ENCODE measurements at regions not wholly inside any gene's neighbourhood (a gene's known extent, or its start where the extent isn't known, plus 50 kb on each side); places are given as distances from the start of the nearest gene placed in this dataset.

DNA sequence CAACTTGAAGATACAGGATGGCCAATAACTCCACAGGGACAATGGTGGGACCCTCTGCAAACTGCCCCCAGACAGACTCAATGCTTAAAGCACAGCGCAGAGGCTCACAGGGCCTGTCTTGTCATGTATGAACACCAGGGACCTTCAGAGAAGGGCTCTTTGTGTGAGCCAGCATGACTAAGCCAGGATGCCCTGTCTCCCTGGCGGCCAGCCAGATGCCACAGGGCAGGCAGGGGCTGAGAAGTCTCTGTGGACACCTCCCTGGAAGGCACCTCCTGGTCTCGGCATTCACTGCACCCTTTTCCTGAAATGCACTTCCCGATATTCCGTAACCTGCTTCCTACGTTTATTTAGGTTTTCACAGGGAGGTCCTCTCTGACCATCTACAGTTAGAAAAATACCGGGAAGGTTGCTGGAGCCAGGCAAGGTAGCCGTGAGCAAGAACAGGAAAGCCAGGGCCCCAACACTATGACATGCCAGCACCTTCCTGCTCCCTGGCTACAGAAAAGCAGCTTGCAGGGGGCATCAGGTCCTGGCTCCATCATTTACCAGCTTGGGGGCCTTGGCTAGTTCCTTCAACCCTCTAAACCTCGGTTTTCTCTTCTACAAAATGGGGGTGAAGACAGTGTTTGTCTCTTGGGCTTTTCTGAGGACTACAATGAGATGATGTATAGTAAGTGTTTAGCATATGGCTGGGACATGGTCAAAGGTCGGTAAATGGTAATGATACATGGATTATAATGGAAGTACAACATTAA, 65.0 kb downstream of the PITPNM2 start:
- no peaks in the 10 kb centered on the region for H3K27me3 Mint-ChIP-seq
- no peaks in the 10 kb centered on the region for H3K36me3 Mint-ChIP-seq
- no peak overlapping the region for H3K27ac Mint-ChIP-seq
- H3K9me3 Mint-ChIP-seq, result no peaks in the 10 kb centered on the region
- H3K4me1 Mint-ChIP-seq, result peaks cover 11% of the 10 kb centered on the region
- no peak for DNase-seq
- CTCF ChIA-PET, result no interaction called here
- H3K4me3 Mint-ChIP-seq, result no peak overlapping the region

DNA sequence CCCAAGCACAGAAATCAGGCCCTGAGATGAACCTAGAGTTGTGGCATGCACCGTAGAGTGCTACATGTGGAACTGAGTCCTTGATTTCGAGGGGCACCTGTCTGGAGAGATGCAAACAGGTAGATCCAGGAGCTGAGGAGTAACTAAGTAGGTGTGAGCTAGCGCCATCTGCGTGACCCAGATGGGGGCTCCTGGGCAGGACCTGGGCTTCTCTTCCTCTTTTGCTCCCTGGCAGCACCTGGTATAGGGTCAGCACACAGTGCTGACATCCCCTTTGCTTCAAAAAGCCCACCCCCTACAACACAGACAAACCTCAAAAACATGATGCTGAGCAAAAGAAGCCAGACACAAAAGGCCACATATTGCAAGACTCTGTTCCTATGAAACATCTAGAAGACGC, 65.8 kb downstream of the PITPNM2 start:
- CTCF ChIA-PET, result no interaction called here
- H3K4me1 Mint-ChIP-seq, result peaks cover 11% of the 10 kb centered on the region
- no peak for DNase-seq
- no peaks in the 10 kb centered on the region for H3K27me3 Mint-ChIP-seq
- H3K4me3 Mint-ChIP-seq, result no peak overlapping the region
- H3K9me3 Mint-ChIP-seq, result no peaks in the 10 kb centered on the region
- H3K27ac Mint-ChIP-seq, result no peak overlapping the region
- no peaks in the 10 kb centered on the region for H3K36me3 Mint-ChIP-seq

DNA sequence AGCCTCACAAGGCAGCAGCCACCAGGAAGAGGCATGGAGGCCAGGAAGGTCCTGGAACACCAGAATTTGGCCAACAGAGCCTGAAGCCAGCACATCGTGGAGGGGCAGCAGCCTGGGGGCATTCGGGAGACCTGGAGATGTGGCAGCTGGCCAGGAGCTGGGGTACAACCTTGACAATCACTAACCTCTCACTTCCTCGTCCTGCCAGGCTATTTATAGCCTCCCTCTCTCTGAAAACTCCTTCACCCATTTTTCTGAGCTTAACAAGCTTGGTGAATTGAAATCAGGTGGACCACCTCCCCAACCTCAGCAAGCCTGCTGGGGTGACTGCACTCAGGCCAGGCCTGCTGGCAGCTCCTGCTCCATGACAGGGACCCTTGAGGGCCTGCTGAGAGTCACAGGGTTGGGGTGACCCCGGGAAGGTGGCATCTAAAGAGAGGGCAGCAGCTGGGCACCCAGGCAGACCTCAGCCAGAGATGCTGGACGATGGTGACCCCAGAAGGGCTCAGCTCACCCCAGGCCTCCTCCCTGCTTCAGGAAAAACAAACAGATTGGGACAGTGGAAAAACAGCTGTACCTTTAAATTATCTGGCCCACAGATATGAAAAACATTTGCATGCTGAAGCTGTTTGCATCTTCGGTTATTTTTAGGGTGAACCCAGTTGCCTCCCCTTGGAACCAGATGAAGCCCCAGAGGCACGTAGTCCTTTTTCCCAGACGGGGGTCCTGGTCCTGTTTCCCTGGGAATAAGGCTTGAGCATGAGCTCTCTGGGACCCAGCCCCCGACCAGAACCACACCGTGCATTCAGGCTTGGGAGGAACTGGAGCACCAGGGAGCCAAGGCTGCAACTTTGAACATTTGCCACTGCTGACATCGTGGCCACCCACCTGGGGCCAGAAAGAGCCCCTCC, 67.0 kb downstream of the PITPNM2 start:
- DNase-seq, result no peak
- Mint-ChIP-seq H3K4me1 (peaks cover 8% of the 10 kb centered on the region), H3K4me3 (no peak overlapping the region), H3K27ac (no peak overlapping the region), H3K36me3 (no peaks in the 10 kb centered on the region), H3K27me3 (no peaks in the 10 kb centered on the region), H3K9me3 (no peaks in the 10 kb centered on the region)
- CTCF ChIA-PET, result interaction anchor here (0.9 kb wide), 1 partner anchor 9 kb away, joined by 3 read pairs; no protein-coding TSS in a partner anchor

DNA sequence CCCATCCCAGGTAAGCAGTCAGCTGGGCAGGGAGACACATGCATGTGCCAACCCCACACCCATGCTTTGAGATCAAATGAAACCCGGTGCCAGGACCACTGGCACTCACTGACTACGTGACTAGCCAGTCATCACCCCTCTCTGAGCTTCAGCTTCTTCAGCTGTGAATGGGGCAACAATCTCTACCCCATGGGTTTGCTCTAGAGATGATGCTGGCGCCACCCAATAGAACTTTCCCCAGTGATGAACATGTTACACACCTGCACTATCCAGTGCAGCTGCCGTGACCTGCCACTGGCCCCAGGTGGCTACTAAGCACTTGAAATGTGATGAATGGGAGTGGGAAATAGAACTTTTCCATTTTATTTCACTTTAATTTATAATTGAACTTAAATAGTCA, 70.3 kb downstream of the PITPNM2 start:
- no peak for DNase-seq
- Mint-ChIP-seq H3K36me3 (peaks cover 2% of the 10 kb centered on the region), H3K4me1 (peaks cover 29% of the 10 kb centered on the region), H3K9me3 (no peaks in the 10 kb centered on the region), H3K4me3 (no peak overlapping the region), H3K27ac (no peak overlapping the region), H3K27me3 (no peaks in the 10 kb centered on the region)
- CTCF ChIA-PET, result no interaction called here

DNA sequence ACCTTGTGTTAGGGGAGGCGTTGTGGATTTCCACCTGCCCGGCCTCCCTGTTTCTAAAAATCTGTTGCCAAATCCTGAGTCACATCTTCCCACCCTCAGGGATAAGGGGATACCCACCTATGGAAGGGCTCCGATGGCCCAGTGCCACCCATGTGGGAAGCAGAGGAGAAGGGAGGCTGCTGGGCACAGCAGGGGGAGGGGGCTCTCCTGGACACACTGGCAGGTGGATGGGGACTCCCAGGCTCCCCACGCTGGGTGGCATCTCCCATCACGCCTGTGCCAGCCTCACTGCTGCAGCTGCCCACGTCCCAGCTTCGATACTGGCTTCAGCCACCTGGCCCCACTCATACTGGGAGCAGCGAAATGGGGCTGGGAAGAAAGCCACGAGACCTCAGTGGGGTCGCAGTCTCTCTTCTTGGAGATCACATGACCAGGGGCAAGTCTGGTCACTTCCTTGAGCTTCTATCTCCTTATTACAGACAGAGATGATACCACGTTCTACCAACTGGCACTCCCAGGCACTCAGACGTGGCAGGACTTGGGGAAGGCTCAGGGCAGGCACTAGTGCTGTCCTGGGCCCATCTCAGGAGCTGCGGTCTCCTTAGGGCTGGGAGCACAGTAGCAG, 72.2 kb downstream of the PITPNM2 start:
- H3K36me3 Mint-ChIP-seq, result peaks cover 4% of the 10 kb centered on the region
- H3K27ac Mint-ChIP-seq, result peak overlapping the region; percentile 34
- peaks cover 48% of the 10 kb centered on the region for H3K4me1 Mint-ChIP-seq
- H3K4me3 Mint-ChIP-seq, result no peak overlapping the region
- no peaks in the 10 kb centered on the region for H3K27me3 Mint-ChIP-seq
- CTCF ChIA-PET, result interaction anchor here (5.7 kb wide), 1 partner anchor 34 kb away, joined by 78 read pairs; no protein-coding TSS in a partner anchor
- no peaks in the 10 kb centered on the region for H3K9me3 Mint-ChIP-seq
- no peak for DNase-seq

DNA sequence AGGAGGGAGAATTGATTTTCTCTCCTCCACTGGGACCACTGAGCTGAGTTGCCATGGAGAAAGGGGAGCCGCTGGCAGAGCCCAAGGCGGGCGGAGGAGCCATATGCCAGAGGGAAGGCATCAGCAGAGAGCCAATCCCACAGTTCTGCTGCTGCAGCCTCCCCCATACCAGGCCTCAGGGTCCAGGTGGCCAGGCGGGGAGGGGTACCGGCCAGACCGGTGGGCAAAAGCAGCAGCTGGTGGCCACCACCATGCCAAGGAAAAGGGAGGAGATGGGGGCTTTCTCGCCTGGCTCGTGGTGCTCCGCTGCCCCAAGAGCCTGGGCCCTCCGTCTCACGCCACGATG, 72.8 kb downstream of the PITPNM2 start:
- no peak for DNase-seq
- no peak overlapping the region for H3K4me3 Mint-ChIP-seq
- H3K27ac Mint-ChIP-seq, result no peak overlapping the region
- CTCF ChIA-PET, result interaction anchor here (1.6 to 5.7 kb wide), 2 partner anchors 33 to 57 kb away, joined by 3 to 78 read pairs; no protein-coding TSS in a partner anchor
- H3K9me3 Mint-ChIP-seq, result no peaks in the 10 kb centered on the region
- peaks cover 4% of the 10 kb centered on the region for H3K36me3 Mint-ChIP-seq
- H3K4me1 Mint-ChIP-seq, result peaks cover 50% of the 10 kb centered on the region
- no peaks in the 10 kb centered on the region for H3K27me3 Mint-ChIP-seq

DNA sequence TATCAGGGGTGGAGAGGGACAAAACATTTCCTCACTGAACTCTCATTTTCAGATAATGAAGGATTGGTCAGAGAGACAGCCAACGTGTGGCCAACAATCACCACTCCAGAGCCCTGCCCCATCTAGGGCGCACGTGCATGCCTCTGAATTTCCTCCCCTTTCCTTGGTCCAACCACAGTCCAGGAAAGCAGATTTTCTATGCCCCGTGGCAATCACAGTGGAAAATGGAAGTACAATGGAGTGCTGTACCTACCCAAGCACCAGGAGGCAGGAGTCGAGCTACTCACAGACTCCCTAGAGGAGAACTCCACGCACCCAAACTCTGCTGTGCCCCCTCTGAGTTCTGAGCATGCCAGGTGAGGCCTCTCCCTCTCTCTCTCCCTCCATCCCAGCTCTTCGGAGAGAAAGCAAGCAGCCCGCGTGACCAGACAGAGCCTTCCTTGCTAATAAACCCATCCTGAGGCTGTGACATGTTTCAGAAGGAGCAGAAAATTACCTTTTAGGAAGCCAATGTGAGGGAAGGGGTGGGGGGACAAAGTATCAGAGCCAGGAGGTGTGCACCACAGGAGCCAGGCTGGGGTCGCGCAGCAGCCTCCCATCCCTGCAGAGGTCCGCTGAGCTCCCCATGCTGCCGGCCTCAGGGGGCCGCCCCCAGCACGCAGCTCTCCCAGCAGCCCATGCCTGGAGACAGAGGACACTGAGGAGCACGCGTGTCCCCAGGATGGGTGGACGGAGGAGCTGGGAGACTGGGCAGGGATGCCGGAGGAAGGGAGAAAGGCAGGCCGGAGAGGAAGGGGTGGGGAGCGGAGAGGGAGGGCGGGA, 73.4 kb downstream of the PITPNM2 start:
- peaks cover 4% of the 10 kb centered on the region for H3K36me3 Mint-ChIP-seq
- H3K4me1 Mint-ChIP-seq, result peaks cover 49% of the 10 kb centered on the region
- peak overlapping the region; percentile 98 for H3K27ac Mint-ChIP-seq
- H3K27me3 Mint-ChIP-seq, result no peaks in the 10 kb centered on the region
- CTCF ChIA-PET, result interaction anchor here (0.9 to 5.7 kb wide), 4 partner anchors 30 to 58 kb away, joined by 3 to 78 read pairs (median 8); no protein-coding TSS in a partner anchor
- no peak for DNase-seq
- H3K9me3 Mint-ChIP-seq, result no peaks in the 10 kb centered on the region
- no peak overlapping the region for H3K4me3 Mint-ChIP-seq

DNA sequence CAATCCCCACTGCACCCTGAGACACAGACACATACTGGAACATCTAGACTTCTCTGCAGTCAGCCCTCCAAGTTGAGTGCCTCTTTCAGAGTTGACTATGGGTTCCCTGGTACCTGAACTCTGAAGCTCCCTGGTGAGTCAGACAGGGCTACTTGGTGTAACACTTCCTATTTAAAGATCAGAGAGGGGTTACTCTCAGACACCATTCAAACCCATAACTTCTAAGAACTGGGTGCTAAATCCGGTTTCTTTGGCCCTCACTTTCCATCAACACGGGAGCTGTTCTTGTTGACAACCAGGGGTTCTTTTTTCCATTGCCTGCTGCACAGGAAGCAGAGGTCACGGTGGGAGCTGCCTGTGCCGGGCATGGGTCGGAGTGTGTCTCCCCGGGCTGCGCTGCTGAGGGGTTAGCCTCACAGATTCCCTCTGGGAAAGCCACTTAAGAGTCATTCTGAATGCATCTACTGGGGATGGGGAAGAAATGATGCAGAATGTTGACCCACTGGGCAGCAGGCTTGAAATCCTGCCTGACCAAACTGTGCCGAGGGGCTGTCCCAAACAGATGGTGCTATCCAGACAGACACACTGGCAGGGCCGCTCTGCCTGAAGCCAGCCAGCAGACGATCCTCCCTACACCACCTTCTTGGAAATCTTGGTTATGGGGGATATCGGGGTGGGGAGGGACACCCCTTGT, 74.1 kb downstream of the PITPNM2 start:
- Mint-ChIP-seq H3K9me3 (no peaks in the 10 kb centered on the region), H3K36me3 (peaks cover 4% of the 10 kb centered on the region), H3K27ac (peak overlapping the region; percentile 98), H3K27me3 (no peaks in the 10 kb centered on the region), H3K4me3 (peak overlapping the region; percentile 84), H3K4me1 (peaks cover 49% of the 10 kb centered on the region)
- CTCF ChIA-PET, result interaction anchor here (0.9 to 5.7 kb wide), 7 partner anchors 30 to 161 kb away, joined by 3 to 78 read pairs (median 14); partner anchors contain the start of gene PITPNM2
- DNase-seq, result peak; percentile 71

DNA sequence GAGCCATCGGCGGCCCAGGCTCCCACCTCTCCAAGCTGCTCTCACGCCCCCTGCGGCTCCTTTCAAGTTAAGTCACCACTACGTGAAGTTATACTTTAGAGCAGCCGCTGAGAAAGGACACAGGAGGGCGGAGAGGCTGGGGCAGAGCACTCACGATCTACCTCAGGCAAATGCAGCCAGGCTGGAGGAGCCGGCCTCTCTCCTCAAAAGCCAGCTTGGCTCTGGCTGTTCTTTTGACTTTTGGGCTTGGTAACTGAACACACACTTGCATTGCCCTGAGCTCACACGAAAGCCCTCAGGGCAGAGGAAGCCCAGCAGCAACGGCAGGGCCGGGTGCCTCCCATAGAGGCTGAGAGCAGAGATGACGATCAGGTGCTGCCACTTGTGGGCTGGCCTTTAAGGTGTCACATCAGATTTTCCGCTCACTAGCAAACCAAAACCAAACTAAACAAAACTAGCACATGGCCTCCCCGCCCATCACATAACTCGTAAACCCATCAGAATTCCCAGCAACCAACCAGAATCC, 75.2 kb downstream of the PITPNM2 start:
- peak; percentile 88 for DNase-seq
- Mint-ChIP-seq H3K27ac (peak overlapping the region; percentile 98), H3K4me1 (peaks cover 52% of the 10 kb centered on the region), H3K27me3 (no peaks in the 10 kb centered on the region), H3K4me3 (peak overlapping the region; percentile 84), H3K9me3 (no peaks in the 10 kb centered on the region), H3K36me3 (peaks cover 4% of the 10 kb centered on the region)
- CTCF ChIA-PET, result interaction anchor here (0.8 to 5.7 kb wide), 25 partner anchors 8 to 506 kb away, joined by 3 to 78 read pairs (median 5); partner anchors contain the start of genes MPHOSPH9, MTRFR, OGFOD2 and PITPNM2

DNA sequence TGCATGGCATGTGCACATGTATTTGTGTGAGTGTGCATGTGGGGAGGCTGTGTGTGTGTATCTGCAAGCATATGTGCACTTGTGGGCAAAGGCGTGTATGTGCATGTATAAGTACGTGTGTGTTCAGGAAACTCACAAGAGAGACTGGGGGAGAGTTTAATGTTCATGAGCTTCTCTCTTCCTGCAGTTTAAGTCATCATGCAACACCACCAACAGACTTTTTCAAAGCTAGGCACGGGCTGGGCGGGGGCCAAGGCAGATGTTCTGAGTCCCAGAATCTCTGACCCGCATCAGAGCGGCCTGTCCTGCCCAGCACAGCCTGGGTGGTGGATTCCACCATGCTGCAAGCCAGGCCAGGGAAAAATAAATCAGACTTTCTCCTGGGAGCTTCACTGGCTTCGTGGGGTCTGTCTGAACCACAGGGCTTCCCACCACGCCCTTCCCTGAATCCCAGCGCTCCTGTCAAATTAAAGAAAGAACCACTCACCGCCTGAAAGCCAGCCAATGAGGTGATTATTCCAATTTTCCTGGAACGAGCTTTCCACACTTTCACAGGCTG, 75.7 kb downstream of the PITPNM2 start:
- H3K4me1 Mint-ChIP-seq, result peaks cover 56% of the 10 kb centered on the region
- CTCF ChIA-PET, result interaction anchor here (0.8 to 5.7 kb wide), 26 partner anchors 9 to 507 kb away, joined by 3 to 78 read pairs (median 5); partner anchors contain the start of genes MPHOSPH9, MTRFR, OGFOD2 and PITPNM2
- peak overlapping the region; percentile 98 for H3K27ac Mint-ChIP-seq

DNA sequence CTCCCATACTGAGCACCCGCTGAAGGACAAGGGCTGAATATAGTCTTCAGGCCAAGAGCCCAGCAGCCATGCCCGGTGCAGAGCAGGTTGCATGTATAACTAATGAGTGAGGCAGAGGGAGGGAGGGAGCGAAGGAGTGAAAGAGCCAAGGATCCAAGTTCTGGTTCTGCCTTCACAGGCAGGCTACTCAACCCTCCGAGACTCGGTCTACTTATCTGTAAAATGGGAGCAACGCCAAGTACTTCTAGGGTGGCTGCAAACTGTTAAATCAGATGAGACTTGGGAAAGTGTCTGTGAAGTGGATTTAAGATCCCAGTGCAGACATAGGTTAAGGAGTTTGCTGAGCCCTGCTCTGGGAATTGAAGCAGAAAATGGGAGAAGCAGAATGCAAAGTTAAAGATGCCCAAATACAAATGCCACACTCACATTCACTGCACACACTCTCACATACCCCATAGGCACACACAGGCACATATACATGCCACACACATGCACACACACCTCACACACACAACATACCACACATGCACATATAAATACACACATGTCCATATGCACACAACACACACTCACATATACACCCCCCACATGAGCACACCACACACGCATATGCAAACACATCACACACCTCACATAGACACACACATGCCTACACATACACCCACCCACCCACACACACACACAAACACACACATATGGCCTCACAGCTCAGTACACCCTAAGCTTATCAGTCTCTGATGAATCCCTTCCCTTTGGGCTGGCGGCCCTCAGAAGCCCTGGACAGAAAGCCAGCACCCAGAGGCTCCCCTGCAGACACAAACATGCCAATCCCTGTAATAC, 76.7 kb downstream of the PITPNM2 start:
- no peak for DNase-seq
- H3K27ac Mint-ChIP-seq, result peak overlapping the region; percentile 98

More for the DNA sequence above, 75.7 kb downstream of the PITPNM2 start:
- H3K9me3 Mint-ChIP-seq, result no peaks in the 10 kb centered on the region
- H3K36me3 Mint-ChIP-seq, result peaks cover 4% of the 10 kb centered on the region
- peak overlapping the region; percentile 84 for H3K4me3 Mint-ChIP-seq
- no peaks in the 10 kb centered on the region for H3K27me3 Mint-ChIP-seq
- peak; percentile 59 for DNase-seq

More for the DNA sequence above, 76.7 kb downstream of the PITPNM2 start:
- CTCF ChIA-PET, result interaction anchor here (0.9 to 5.7 kb wide), 18 partner anchors 9 to 508 kb away, joined by 3 to 78 read pairs (median 6); partner anchors contain the start of genes OGFOD2 and PITPNM2
- Mint-ChIP-seq H3K36me3 (peaks cover 4% of the 10 kb centered on the region), H3K4me1 (peaks cover 56% of the 10 kb centered on the region), H3K27me3 (no peaks in the 10 kb centered on the region), H3K4me3 (peak overlapping the region; percentile 84), H3K9me3 (no peaks in the 10 kb centered on the region)
